Hypothalamus (tissue), 51 donors: ENCODE measurements at regions not wholly inside any gene's neighbourhood (a gene's known extent, or its start where the extent isn't known, plus 50 kb on each side); places are given as distances from the start of the nearest gene placed in this dataset.
"Not testable (repeated sequence)": the region's sequence is repeated elsewhere in the genome, so short reads cannot be mapped to it uniquely, and the experiment has no call there.

ENCODE experiments used
- DNase-seq, 51 donors: peaks; one replicate each; lab custom pipeline; 2025; lab: John Stamatoyannopoulos, UW

- no peak for DNase-seq
Measured at GRCh38 chr12:66768293-66768692, 89.4 kb upstream of the GRIP1 start.

GRCh38 chr12:66774929-66775328 lies 96.1 kb upstream of the GRIP1 start:
- DNase-seq: no peak

GRCh38 chr12:66775871-66776270 lies 97.0 kb upstream of the GRIP1 start:
- DNase-seq: no peak

- no peak for DNase-seq
Measured at GRCh38 chr12:66776974-66777373, 98.1 kb upstream of the GRIP1 start.

- DNase-seq: no peak
Measured at GRCh38 chr12:66779466-66779865, 100.6 kb upstream of the GRIP1 start.

- DNase-seq: no peak
Measured at GRCh38 chr12:66786531-66787308, 107.8 kb upstream of the GRIP1 start.

GRCh38 chr12:66799551-66799950 lies 120.7 kb upstream of the GRIP1 start:
- DNase-seq: no peak

- no peak for DNase-seq
Measured at GRCh38 chr12:66800046-66800445, 121.2 kb upstream of the GRIP1 start.

GRCh38 chr12:66803930-66804329 lies 125.1 kb upstream of the GRIP1 start:
- peak in 15 of 51 donors; percentile 0 to 13 (median 3) for DNase-seq

- DNase-seq: no peak
Measured at GRCh38 chr12:66804563-66804974, 125.7 kb upstream of the GRIP1 start.

- DNase-seq: no peak
Measured at GRCh38 chr12:66808606-66809005, 129.7 kb upstream of the GRIP1 start.

- no peak for DNase-seq
Measured at GRCh38 chr12:66813137-66813892, 134.4 kb upstream of the GRIP1 start.

GRCh38 chr12:66819587-66819986 lies 140.7 kb upstream of the GRIP1 start:
- DNase-seq: no peak

- no peak for DNase-seq
Measured at GRCh38 chr12:66822961-66823360, 144.1 kb upstream of the GRIP1 start.

GRCh38 chr12:66823857-66824570 lies 145.1 kb upstream of the GRIP1 start:
- peak in 1 of 51 donors; percentile 7 for DNase-seq

GRCh38 chr12:66825921-66826320 lies 147.0 kb upstream of the GRIP1 start:
- not testable (repeated sequence) for DNase-seq

GRCh38 chr12:66829660-66830325 lies 150.9 kb upstream of the GRIP1 start:
- DNase-seq: no peak

- DNase-seq: no peak
Measured at GRCh38 chr12:66831495-66831894, 152.6 kb upstream of the GRIP1 start.

- no peak for DNase-seq
Measured at GRCh38 chr12:66832997-66833396, 154.1 kb upstream of the GRIP1 start.

- DNase-seq: no peak
Measured at GRCh38 chr12:66836623-66837310, 157.9 kb upstream of the GRIP1 start.
